ENCODE measurements at regions not wholly inside any gene's neighbourhood (a gene's known extent, or its start where the extent isn't known, plus 50 kb on each side); places are given as distances from the start of the nearest gene placed in this dataset.

- Histone ChIP-seq H3K27ac (ENCODE audit: low read depth in 1 of 2, low read length in 2 of 2) (no peak overlapping the region), H3K4me3 (ENCODE audit: low read depth in 1 of 3, low read length in 3 of 3) (no peak overlapping the region), H3K27me3 (ENCODE audit: control insufficient read depth in 4 of 4, insufficient read depth in 4 of 4, low read length in 3 of 4) (no peaks in the 10 kb centered on the region), H3K9me3 (ENCODE audit: control insufficient read depth in 4 of 4, low read length in 3 of 4) (peaks cover 0 to 6% (median under 1%) of the 10 kb centered on the region in 4 donors), H3K36me3 (ENCODE audit: control insufficient read depth in 4 of 4, insufficient read depth in 3 of 4, low read depth in 1 of 4, low read length in 3 of 4) (no peaks in the 10 kb centered on the region), H3K9ac (ENCODE audit: low read depth in 1 of 2, low read length in 2 of 2) (no peak overlapping the region), H3K4me1 (ENCODE audit: control insufficient read depth in 4 of 4, insufficient read depth in 4 of 4, low read length in 3 of 4) (no peaks in the 10 kb centered on the region)
- TF ChIP-seq HNF4A (conservative IDR thresholded peaks at IDR 0.05), result no peak
- TF ChIP-seq TAF1 (conservative IDR thresholded peaks at IDR 0.05), result no peak
- TF ChIP-seq SP1 (IDR thresholded peaks at IDR 0.05), result no peak
- no peak for TF ChIP-seq HNF4G (IDR thresholded peaks at IDR 0.05)
- no peak for TF ChIP-seq FOXA2 (IDR thresholded peaks at IDR 0.05)
- no peak for TF ChIP-seq RXRA (IDR thresholded peaks at IDR 0.05)
- no peak for TF ChIP-seq EGR1 (IDR thresholded peaks at IDR 0.05; ENCODE audit: low read depth in 2 of 2)
- 26% methylated on average over 1 of the region's 1 CpG for WGBS
- no peak for DNase-seq (ENCODE audit: low spot score)
Observed at GRCh38 chr4:132063829-132064228, 1085.3 kb upstream of the PCDH10 start.

GRCh38 chr4:132065940-132066495 is 1083.1 kb upstream of the PCDH10 start:
- Histone ChIP-seq H3K9me3 (ENCODE audit: control insufficient read depth in 4 of 4, low read length in 3 of 4) (peaks cover 0 to 6% (median under 1%) of the 10 kb centered on the region in 4 donors), H3K4me1 (ENCODE audit: control insufficient read depth in 4 of 4, insufficient read depth in 4 of 4, low read length in 3 of 4) (no peaks in the 10 kb centered on the region), H3K27me3 (ENCODE audit: control insufficient read depth in 4 of 4, insufficient read depth in 4 of 4, low read length in 3 of 4) (no peaks in the 10 kb centered on the region), H3K27ac (ENCODE audit: low read depth in 1 of 2, low read length in 2 of 2) (no peak overlapping the region), H3K4me3 (ENCODE audit: low read depth in 1 of 3, low read length in 3 of 3) (no peak overlapping the region), H3K36me3 (ENCODE audit: control insufficient read depth in 4 of 4, insufficient read depth in 3 of 4, low read depth in 1 of 4, low read length in 3 of 4) (no peaks in the 10 kb centered on the region), H3K9ac (ENCODE audit: low read depth in 1 of 2, low read length in 2 of 2) (no peak overlapping the region)
- DNase-seq (ENCODE audit: low spot score), result no peak
- WGBS, result 49% methylated on average over 2 of the region's 2 CpGs
- no peak for TF ChIP-seq CTCF (IDR thresholded peaks at IDR 0.05; ENCODE audit: low read depth, low read length, missing input control)
- TF ChIP-seq ATF3 (IDR thresholded peaks at IDR 0.05), result no peak
- TF ChIP-seq REST (IDR thresholded peaks at IDR 0.05), result no peak
- no peak for TF ChIP-seq MAX (IDR thresholded peaks at IDR 0.05)
- TF ChIP-seq YY1 (IDR thresholded peaks at IDR 0.05), result no peak
- no peak for TF ChIP-seq RXRA (IDR thresholded peaks at IDR 0.05)
- TF ChIP-seq SP1 (IDR thresholded peaks at IDR 0.05), result no peak
- no peak for TF ChIP-seq GABPA (IDR thresholded peaks at IDR 0.05 in 1 of 2, conservative IDR thresholded peaks at IDR 0.05 in 1 of 2)
- TF ChIP-seq JUND (IDR thresholded peaks at IDR 0.05), result no peak
- TF ChIP-seq FOXA1 (IDR thresholded peaks at IDR 0.05), result no peak
- no peak for TF ChIP-seq HNF4G (IDR thresholded peaks at IDR 0.05)
- TF ChIP-seq ZBTB33 (IDR thresholded peaks at IDR 0.05), result no peak
- no peak for TF ChIP-seq FOXA2 (IDR thresholded peaks at IDR 0.05)
- TF ChIP-seq HNF4A (conservative IDR thresholded peaks at IDR 0.05), result no peak

Measured in liver (tissue), 8 donors.